ENCODE measurements at regions not wholly inside any gene's neighbourhood (a gene's known extent, or its start where the extent isn't known, plus 50 kb on each side); places are given as distances from the start of the nearest gene placed in this dataset.

DNA sequence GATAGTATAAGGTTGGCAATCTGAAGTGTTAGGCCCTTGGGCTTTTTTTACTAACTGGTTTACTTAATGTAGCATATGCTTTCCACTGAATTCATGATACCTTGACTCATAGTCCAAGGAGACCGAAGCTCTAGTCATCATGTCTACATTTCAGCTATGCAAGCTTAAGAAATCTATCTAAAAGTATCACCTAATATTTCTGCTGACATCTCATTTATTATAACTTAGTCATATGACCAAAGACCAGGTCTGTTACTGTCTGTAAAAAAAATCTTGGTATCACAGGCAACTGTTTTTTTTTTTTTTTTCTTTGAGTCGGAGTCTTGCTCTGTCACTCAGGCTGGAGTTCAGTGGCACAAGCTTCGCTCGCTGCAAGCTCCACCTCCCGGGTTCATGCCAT, 814.0 kb upstream of the NDST4 start:
- 90% methylated on average over 2 of the region's 5 CpGs for WGBS (ENCODE audit: insufficient coverage)
- no peaks in the 10 kb centered on the region for H3K27me3 ChIP-seq (ENCODE audit: control insufficient read depth in 2 of 2, insufficient read depth in 2 of 2, low read length in 2 of 2)
- no peak overlapping the region for H3K9ac ChIP-seq (ENCODE audit: insufficient read depth, low read length, poor library complexity, severe bottlenecking)
- no peak overlapping the region for H3K27ac ChIP-seq (ENCODE audit: low read depth in 1 of 2, low read length in 2 of 2)
- intact Hi-C loops (cut with micrococcal nuclease) = no loop called here
- TF ChIP-seq, protein P1, sequence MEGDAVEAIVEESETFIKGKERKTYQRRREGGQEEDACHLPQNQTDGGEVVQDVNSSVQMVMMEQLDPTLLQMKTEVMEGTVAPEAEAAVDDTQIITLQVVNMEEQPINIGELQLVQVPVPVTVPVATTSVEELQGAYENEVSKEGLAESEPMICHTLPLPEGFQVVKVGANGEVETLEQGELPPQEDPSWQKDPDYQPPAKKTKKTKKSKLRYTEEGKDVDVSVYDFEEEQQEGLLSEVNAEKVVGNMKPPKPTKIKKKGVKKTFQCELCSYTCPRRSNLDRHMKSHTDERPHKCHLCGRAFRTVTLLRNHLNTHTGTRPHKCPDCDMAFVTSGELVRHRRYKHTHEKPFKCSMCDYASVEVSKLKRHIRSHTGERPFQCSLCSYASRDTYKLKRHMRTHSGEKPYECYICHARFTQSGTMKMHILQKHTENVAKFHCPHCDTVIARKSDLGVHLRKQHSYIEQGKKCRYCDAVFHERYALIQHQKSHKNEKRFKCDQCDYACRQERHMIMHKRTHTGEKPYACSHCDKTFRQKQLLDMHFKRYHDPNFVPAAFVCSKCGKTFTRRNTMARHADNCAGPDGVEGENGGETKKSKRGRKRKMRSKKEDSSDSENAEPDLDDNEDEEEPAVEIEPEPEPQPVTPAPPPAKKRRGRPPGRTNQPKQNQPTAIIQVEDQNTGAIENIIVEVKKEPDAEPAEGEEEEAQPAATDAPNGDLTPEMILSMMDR (IDR thresholded peaks at IDR 0.05) = no peak
- Mint-ChIP-seq H3K27me3 (ENCODE audit: low read depth in 3 of 3) (peaks cover 0 to 5% (median 0%) of the 10 kb centered on the region in 3 donors), H3K9me3 (peaks cover 0 to 5% (median 2%) of the 10 kb centered on the region in 7 donors), H3K4me1 (no peaks in the 10 kb centered on the region), H3K36me3 (no peaks in the 10 kb centered on the region), H3K27ac (no peak overlapping the region), H3K4me3 (no peak overlapping the region)
- no peaks in the 10 kb centered on the region for H3K79me2 ChIP-seq (ENCODE audit: insufficient read depth, low read length)
- no peak overlapping the region for H3K4me2 ChIP-seq (replicated peaks; ENCODE audit: extremely low read depth, low read length, poor library complexity, severe bottlenecking)
- H3K9me3 ChIP-seq (replicated peaks in 1 of 2; ENCODE audit: control insufficient read depth in 1 of 2, insufficient read depth in 1 of 2, low read length in 2 of 2) = no peaks in the 10 kb centered on the region
- H3K4me3 ChIP-seq (replicated peaks in 1 of 3; ENCODE audit: low read depth in 2 of 3, low read length in 3 of 3) = no peak overlapping the region
- DNase-seq = no peak
- no peak overlapping the region for H2AFZ ChIP-seq (ENCODE audit: insufficient read depth, low read depth, low read length, poor library complexity, severe bottlenecking)
- H3K4me1 ChIP-seq (ENCODE audit: control insufficient read depth in 1 of 2, insufficient read depth in 2 of 2, low read length in 2 of 2) = no peaks in the 10 kb centered on the region
- H3K36me3 ChIP-seq (replicated peaks in 1 of 2; ENCODE audit: control insufficient read depth in 1 of 2, insufficient read depth in 2 of 2, low read length in 2 of 2) = no peaks in the 10 kb centered on the region
- no peaks in the 10 kb centered on the region for H4K20me1 ChIP-seq (ENCODE audit: insufficient read depth, low read length)

GRCh38 chr4:115923152-115923551, 809.7 kb upstream of the NDST4 start:
- Mint-ChIP-seq H3K27me3 (ENCODE audit: low read depth in 3 of 3) (peaks cover 0 to 1% (median 0%) of the 10 kb centered on the region in 3 donors), H3K4me3 (no peak overlapping the region), H3K27ac (no peak overlapping the region), H3K9me3 (peaks cover 1 to 8% (median 5%) of the 10 kb centered on the region in 7 donors), H3K4me1 (no peaks in the 10 kb centered on the region), H3K36me3 (no peaks in the 10 kb centered on the region)
- H4K20me1 ChIP-seq (ENCODE audit: insufficient read depth, low read length) = no peaks in the 10 kb centered on the region
- no peak overlapping the region for H3K9ac ChIP-seq (ENCODE audit: insufficient read depth, low read length, poor library complexity, severe bottlenecking)
- no peaks in the 10 kb centered on the region for H3K4me1 ChIP-seq (ENCODE audit: control insufficient read depth in 1 of 2, insufficient read depth in 2 of 2, low read length in 2 of 2)
- no peaks in the 10 kb centered on the region for H3K36me3 ChIP-seq (replicated peaks in 1 of 2; ENCODE audit: control insufficient read depth in 1 of 2, insufficient read depth in 2 of 2, low read length in 2 of 2)
- no peak overlapping the region for H2AFZ ChIP-seq (ENCODE audit: insufficient read depth, low read depth, low read length, poor library complexity, severe bottlenecking)
- no peak overlapping the region for H3K4me3 ChIP-seq (replicated peaks in 1 of 3; ENCODE audit: low read depth in 2 of 3, low read length in 3 of 3)
- H3K27me3 ChIP-seq (ENCODE audit: control insufficient read depth in 2 of 2, insufficient read depth in 2 of 2, low read length in 2 of 2) = no peaks in the 10 kb centered on the region
- no peak overlapping the region for H3K4me2 ChIP-seq (replicated peaks; ENCODE audit: extremely low read depth, low read length, poor library complexity, severe bottlenecking)
- no peak overlapping the region for H3K27ac ChIP-seq (ENCODE audit: low read depth in 1 of 2, low read length in 2 of 2)
- H3K79me2 ChIP-seq (ENCODE audit: insufficient read depth, low read length) = no peaks in the 10 kb centered on the region
- intact Hi-C loops (cut with micrococcal nuclease) = no loop called here
- peaks cover 0 to 9% of the 10 kb centered on the region in 2 donors for H3K9me3 ChIP-seq (replicated peaks in 1 of 2; ENCODE audit: control insufficient read depth in 1 of 2, insufficient read depth in 1 of 2, low read length in 2 of 2)
- WGBS (ENCODE audit: insufficient coverage) = no CpG with 5 or more reads among the region's 1 CpG
- TF ChIP-seq, protein P1 (IDR thresholded peaks at IDR 0.05) = no peak
- DNase-seq = no peak

Data from CD14-positive monocyte (primary cell).